VCaP (cell line): ENCODE measurements at regions not wholly inside any gene's neighbourhood (a gene's known extent, or its start where the extent isn't known, plus 50 kb on each side); places are given as distances from the start of the nearest gene placed in this dataset.
"Not testable (repeated sequence)": the region's sequence is repeated elsewhere in the genome, so short reads cannot be mapped to it uniquely, and the experiment has no call there.

Experiments
- H3K27ac ChIP-seq: fragments of 450-650 bp; 2 replicates; pipeline ENCODE4 v1.5.1; 2017
- CTCF ChIP-seq: fragments of 450-650 bp; conservative IDR thresholded peaks from 2 replicates; pipeline ENCODE4 v1.5.1; 2017; ENCODE audit warnings: mild to moderate bottlenecking, moderate library complexity

GRCh38 chr5:148880197-148880596 lies 53.8 kb downstream of the ADRB2 start:
- no peak for TF ChIP-seq CTCF
- H3K27ac ChIP-seq = no peak overlapping the region

- no peak overlapping the region for H3K27ac ChIP-seq
- TF ChIP-seq CTCF = no peak
These were observed 54.3 kb downstream of the ADRB2 start for GRCh38 chr5:148880696-148881095.

- no peak overlapping the region for H3K27ac ChIP-seq
- no peak for TF ChIP-seq CTCF
These were observed 55.9 kb downstream of the ADRB2 start for GRCh38 chr5:148882332-148882731.

- no peak for TF ChIP-seq CTCF
These were observed 58.1 kb downstream of the ADRB2 start for GRCh38 chr5:148884339-148885020.

GRCh38 chr5:148887123-148887881 lies 60.9 kb downstream of the ADRB2 start:
- no peak for TF ChIP-seq CTCF
- H3K27ac ChIP-seq = no peak overlapping the region

More at GRCh38 chr5:148884339-148885020, 58.1 kb downstream of the ADRB2 start:
- no peak overlapping the region for H3K27ac ChIP-seq

GRCh38 chr5:148889936-148890335 lies 63.5 kb downstream of the ADRB2 start:
- H3K27ac ChIP-seq = not testable (repeated sequence)

- H3K27ac ChIP-seq = not testable (repeated sequence)
These were observed 69.0 kb downstream of the ADRB2 start for GRCh38 chr5:148895441-148895840.

GRCh38 chr5:148897842-148898241 lies 71.4 kb downstream of the ADRB2 start:
- no peak overlapping the region for H3K27ac ChIP-seq

More at GRCh38 chr5:148897842-148898241, 71.4 kb downstream of the ADRB2 start:
- TF ChIP-seq CTCF = no peak
